ENCODE measurements at regions not wholly inside any gene's neighbourhood (a gene's known extent, or its start where the extent isn't known, plus 50 kb on each side); places are given as distances from the start of the nearest gene placed in this dataset.
A peak's percentile ranks its signal among the peaks of the same experiment; 100 is the strongest.
"Not testable (repeated sequence)": the region's sequence is repeated elsewhere in the genome, so short reads cannot be mapped to it uniquely, and the experiment has no call there.

GRCh38 chr4:101418055-101418454 is 70.7 kb upstream of the PPP3CA start:
- peaks cover 3 to 5% (median 3%) of the 10 kb centered on the region in 3 donors for H3K27me3 Mint-ChIP-seq (ENCODE audit: low read depth in 3 of 3)
- H3K9me3 Mint-ChIP-seq = no peaks in the 10 kb centered on the region
- H3K27ac Mint-ChIP-seq = peak overlapping the region; percentile 18 to 87 (median 76)
- DNase-seq = peak; percentile 66 to 74 (median 72)
- peaks cover 62 to 66% of the 10 kb centered on the region in 2 donors for H3K4me1 Mint-ChIP-seq
- peaks cover 0 to 4% (median 0%) of the 10 kb centered on the region in 3 donors for H3K36me3 Mint-ChIP-seq
- peak overlapping the region; percentile 79 to 90 (median 85) for H3K4me3 Mint-ChIP-seq

GRCh38 chr4:101417046-101417445 is 69.7 kb upstream of the PPP3CA start:
- Mint-ChIP-seq H3K36me3 (peaks cover 0 to 8% (median 0%) of the 10 kb centered on the region in 3 donors), H3K27ac (no peak overlapping the region), H3K4me1 (peaks cover 62 to 66% of the 10 kb centered on the region in 2 donors), H3K4me3 (peak overlapping the region in 4 of 5 donors; percentile 27 to 76 (median 32)), H3K27me3 (ENCODE audit: low read depth in 3 of 3) (peaks cover 3 to 5% (median 4%) of the 10 kb centered on the region in 3 donors), H3K9me3 (no peaks in the 10 kb centered on the region)
- no peak for DNase-seq

GRCh38 chr4:101415962-101416361 is 68.6 kb upstream of the PPP3CA start:
- H3K27me3 Mint-ChIP-seq (ENCODE audit: low read depth in 3 of 3) = peaks cover 3 to 8% (median 5%) of the 10 kb centered on the region in 3 donors
- peak overlapping the region; percentile 67 to 76 (median 75) for H3K4me3 Mint-ChIP-seq
- peak; percentile 17 to 44 (median 33) for DNase-seq
- peaks cover 0 to 8% (median 0%) of the 10 kb centered on the region in 3 donors for H3K36me3 Mint-ChIP-seq
- H3K4me1 Mint-ChIP-seq = peaks cover 62 to 74% of the 10 kb centered on the region in 2 donors
- no peaks in the 10 kb centered on the region for H3K9me3 Mint-ChIP-seq
- no peak overlapping the region for H3K27ac Mint-ChIP-seq

- Mint-ChIP-seq H3K27ac (no peak overlapping the region), H3K36me3 (peaks cover 0 to 8% (median 0%) of the 10 kb centered on the region in 3 donors), H3K4me3 (peak overlapping the region in 4 of 5 donors; percentile 4 to 42 (median 36)), H3K4me1 (peaks cover 53 to 65% of the 10 kb centered on the region in 2 donors), H3K9me3 (peaks cover 0 to under 1% (median 0%) of the 10 kb centered on the region in 6 donors), H3K27me3 (ENCODE audit: low read depth in 3 of 3) (peaks cover 3 to 6% (median 5%) of the 10 kb centered on the region in 3 donors)
- no peak for DNase-seq
Observed at GRCh38 chr4:101414496-101414895, 67.2 kb upstream of the PPP3CA start.

GRCh38 chr4:101411926-101412325 is 64.6 kb upstream of the PPP3CA start:
- peaks cover 29 to 39% of the 10 kb centered on the region in 2 donors for H3K4me1 Mint-ChIP-seq
- peaks cover 0 to 8% (median 0%) of the 10 kb centered on the region in 3 donors for H3K36me3 Mint-ChIP-seq
- no peak overlapping the region for H3K4me3 Mint-ChIP-seq
- peaks cover 0 to 3% (median 0%) of the 10 kb centered on the region in 6 donors for H3K9me3 Mint-ChIP-seq
- no peak for DNase-seq
- no peak overlapping the region for H3K27ac Mint-ChIP-seq
- peaks cover 0 to 6% (median 5%) of the 10 kb centered on the region in 3 donors for H3K27me3 Mint-ChIP-seq (ENCODE audit: low read depth in 3 of 3)

- H3K27ac Mint-ChIP-seq; H3K9me3 Mint-ChIP-seq; H3K36me3 Mint-ChIP-seq; H3K27me3 Mint-ChIP-seq (ENCODE audit: low read depth in 3 of 3); DNase-seq: not testable (repeated sequence)
- Mint-ChIP-seq H3K4me3 (peak overlapping the region in 1 of 5 donors; percentile 7), H3K4me1 (peaks cover 24 to 34% of the 10 kb centered on the region in 2 donors)
Observed at GRCh38 chr4:101411281-101411910, 64.1 kb upstream of the PPP3CA start.

GRCh38 chr4:101400096-101400495 is 52.8 kb upstream of the PPP3CA start:
- H3K27ac Mint-ChIP-seq = peak overlapping the region in 1 of 6 donors; percentile 13
- H3K9me3 Mint-ChIP-seq = no peaks in the 10 kb centered on the region
- H3K4me1 Mint-ChIP-seq = peaks cover 10 to 23% of the 10 kb centered on the region in 2 donors
- DNase-seq = no peak
- H3K36me3 Mint-ChIP-seq = no peaks in the 10 kb centered on the region
- peaks cover 0 to 5% (median 0%) of the 10 kb centered on the region in 3 donors for H3K27me3 Mint-ChIP-seq (ENCODE audit: low read depth in 3 of 3)
- H3K4me3 Mint-ChIP-seq = peak overlapping the region in 3 of 5 donors; percentile 2 to 39 (median 9)

GRCh38 chr4:101398807-101399206 is 51.5 kb upstream of the PPP3CA start:
- H3K36me3 Mint-ChIP-seq = no peaks in the 10 kb centered on the region
- H3K27ac Mint-ChIP-seq = no peak overlapping the region
- H3K27me3 Mint-ChIP-seq (ENCODE audit: low read depth in 3 of 3) = peaks cover 0 to 5% (median 0%) of the 10 kb centered on the region in 3 donors
- H3K9me3 Mint-ChIP-seq = no peaks in the 10 kb centered on the region
- H3K4me3 Mint-ChIP-seq = no peak overlapping the region
- peaks cover 10 to 23% of the 10 kb centered on the region in 2 donors for H3K4me1 Mint-ChIP-seq
- no peak for DNase-seq

Data from immature natural killer cell (primary cell).